B cell (primary cell): ENCODE measurements at regions not wholly inside any gene's neighbourhood (a gene's known extent, or its start where the extent isn't known, plus 50 kb on each side); places are given as distances from the start of the nearest gene placed in this dataset.

Experiments
- ATAC-seq: fragments of 200-7000 bp; cut with Tn5 transposase; one replicate; pipeline ENCODE4 v1.10.0; 2021; ENCODE audit warnings: low read depth, mild to moderate bottlenecking, moderate number of reproducible peaks, moderate library complexity
- CTCF ChIA-PET: fragments of 350-600 bp; sonication (Branson Sonifier 250); formaldehyde crosslinking; loops from one replicate; lab custom pipeline; 2021; ENCODE audit warnings: antibody characterized with exemption, inconsistent platforms; lab: Charles Lee
- POLR2A ChIA-PET: fragments of 350-600 bp; sonication (Branson Sonifier 250); formaldehyde crosslinking; loops from one replicate; lab custom pipeline; 2021; ENCODE audit warnings: antibody characterized with exemption; lab: Charles Lee
- DNase-seq: peaks from one replicate; pipeline ENCODE4 v3.0.0; 2013
- H2AFZ ChIP-seq: 2 replicates; pipeline ENCODE4 v1.6.1; 2012; ENCODE audit warnings: mild to moderate bottlenecking, low read depth, low read length; ENCODE audit not compliant: insufficient read depth, poor library complexity, severe bottlenecking
- H3K27ac ChIP-seq, 2 donors: 1 replicate in 1 of 2; 2 replicates in 1 of 2; pipeline ENCODE4 v1.5.1; 2012 to 2013; ENCODE audit warnings: low read length in 2 of 2, mild to moderate bottlenecking in 2 of 2, moderate library complexity in 1 of 2
- H3K27me3 ChIP-seq, 4 experiments: fragments of 200-600 bp in 1 of 4; sonication (generic) in 1 of 4; replicated peaks in 1 of 4; 1 replicate in 2 of 4; 2 replicates in 2 of 4; pipeline versions ENCODE4 v1.6.1 to v1.7.0; 2013 to 2016; ENCODE audit warnings: low read length in 3 of 4, mild to moderate bottlenecking in 2 of 4, mixed read lengths in 1 of 4, moderate library complexity in 1 of 4; ENCODE audit not compliant: insufficient read depth in 4 of 4, control insufficient read depth in 3 of 4; ENCODE audit errors: control extremely low read depth in 1 of 4
- H3K36me3 ChIP-seq, 2 experiments: replicated peaks in 1 of 2; 1 replicate in 1 of 2; 2 replicates in 1 of 2; pipeline versions ENCODE4 v1.6.1 to v1.7.1; 2013; ENCODE audit warnings: low read length in 1 of 2; ENCODE audit not compliant: insufficient read depth in 2 of 2, control insufficient read depth in 1 of 2; ENCODE audit errors: control extremely low read depth in 1 of 2, extremely low read depth in 1 of 2
- H3K4me1 ChIP-seq, 2 donors: fragments of 200-600 bp in 1 of 2; sonication (generic) in 1 of 2; 1 replicate in 1 of 2; 2 replicates in 1 of 2; pipeline versions ENCODE4 v1.5.1 to v1.6.1; 2013 to 2017; ENCODE audit warnings: low read length in 2 of 2; ENCODE audit not compliant: control insufficient read depth in 2 of 2, insufficient read depth in 2 of 2
- H3K4me2 ChIP-seq: replicated peaks from 2 replicates; pipeline ENCODE3; 2012; ENCODE audit warnings: mild to moderate bottlenecking, low read depth, low read length; ENCODE audit not compliant: poor library complexity, severe bottlenecking
- H3K4me3 ChIP-seq, 5 experiments: fragments of 200-600 bp in 1 of 5; sonication (generic) in 1 of 5; 1 replicate in 3 of 5; 2 replicates in 2 of 5; pipeline versions ENCODE4 v1.5.1 to v1.7.0; 2011 to 2016; ENCODE audit warnings: low read length in 4 of 5, mild to moderate bottlenecking in 4 of 5, low read depth in 2 of 5, control low read depth in 1 of 5, moderate library complexity in 1 of 5; ENCODE audit not compliant: insufficient read depth in 1 of 5; ENCODE audit errors: control extremely low read depth in 1 of 5, extremely low read depth in 1 of 5
- H3K79me2 ChIP-seq: fragments of 200-600 bp; sonication (generic); one replicate; pipeline ENCODE4 v1.6.0; 2016; ENCODE audit warnings: low read length; ENCODE audit not compliant: control insufficient read depth, insufficient read depth
- H3K9ac ChIP-seq: fragments of 200-600 bp; sonication (generic); 2 replicates; pipeline ENCODE4 v1.6.1; 2017; ENCODE audit warnings: mild to moderate bottlenecking, low read length, moderate library complexity
- H3K9me3 ChIP-seq, 3 donors: one replicate each; pipeline versions ENCODE4 v1.6.1 to v1.7.1; 2013; ENCODE audit warnings: low read length in 2 of 3; ENCODE audit not compliant: control insufficient read depth in 2 of 3, insufficient read depth in 1 of 3; ENCODE audit errors: control extremely low read depth in 1 of 3
- H4K20me1 ChIP-seq: 2 replicates; pipeline ENCODE4 v1.6.0; 2012; ENCODE audit warnings: mild to moderate bottlenecking, low read length; ENCODE audit not compliant: insufficient read depth, control insufficient read depth, poor library complexity, severe bottlenecking
- H3K27ac Mint-ChIP-seq: one replicate; pipeline ENCODE4 v1.8.0; 2021; ENCODE audit warnings: mixed read lengths
- H3K27me3 Mint-ChIP-seq: one replicate; pipeline ENCODE4 v1.8.0; 2021; ENCODE audit warnings: mixed read lengths
- H3K4me1 Mint-ChIP-seq: one replicate; pipeline ENCODE4 v1.8.0; 2021; ENCODE audit warnings: mixed read lengths
- H3K4me3 Mint-ChIP-seq: one replicate; pipeline ENCODE4 v1.8.0; 2021; ENCODE audit warnings: mixed read lengths
- H3K9me3 Mint-ChIP-seq: one replicate; pipeline ENCODE4 v1.8.0; 2022; ENCODE audit warnings: mixed read lengths; ENCODE audit not compliant: insufficient read depth
- CTCF ChIP-seq: fragments of 200-600 bp; IDR thresholded peaks from one replicate; pipeline ENCODE4 v1.8.0; 2022; ENCODE audit warnings: antibody characterized with exemption, mild to moderate bottlenecking
- EZH2 ChIP-seq: IDR thresholded peaks from 2 replicates; pipeline ENCODE4 v1.6.1; 2012; ENCODE audit warnings: borderline replicate concordance, low read depth, mild to moderate bottlenecking, moderate library complexity, low read length; ENCODE audit not compliant: insufficient read depth, poor library complexity, severe bottlenecking
- WGBS: methylation state at CpG from one replicate; pipeline ENCODE4 v1.1.5; 2013; ENCODE audit warnings: missing lambda C conversion rate; ENCODE audit not compliant: insufficient coverage; 5-methylcytosine and 5-hydroxymethylcytosine counted together
- intact Hi-C: fragments of 100-400 bp; cut with micrococcal nuclease; formaldehyde crosslinking; loops from one replicate; pipeline ENCODE4 v1.10.0; 2022

GRCh38 chr6:3510617-3511016 lies 53.8 kb upstream of the SLC22A23 start:
- H3K27me3 Mint-ChIP-seq: peaks cover 40% of the 10 kb centered on the region
- H3K27ac Mint-ChIP-seq: no peak overlapping the region
- CTCF ChIA-PET: interaction anchor here (1.4 to 1.8 kb wide), 2 partner anchors 229 to 231 kb away, joined by 4 to 5 read pairs; no protein-coding TSS in a partner anchor
- Histone ChIP-seq H4K20me1 (no peaks in the 10 kb centered on the region), H3K4me2 (no peak overlapping the region), H3K9ac (no peak overlapping the region), H3K36me3 (no peaks in the 10 kb centered on the region), H3K4me1 (no peaks in the 10 kb centered on the region), H3K4me3 (no peak overlapping the region), H3K79me2 (no peaks in the 10 kb centered on the region), H3K27me3 (peaks cover 0 to 6% (median 2%) of the 10 kb centered on the region in 4 experiments), H3K9me3 (no peaks in the 10 kb centered on the region), H2AFZ (no peak overlapping the region), H3K27ac (no peak overlapping the region)
- intact Hi-C loops: loop anchor here (1.0 kb wide), 1 partner anchor 231 kb away; no protein-coding TSS in a partner anchor
- H3K4me1 Mint-ChIP-seq: no peaks in the 10 kb centered on the region
- TF ChIP-seq CTCF (no peak), EZH2 (no peak)
- POLR2A ChIA-PET: no interaction called here
- WGBS: 88% methylated on average over 8 of the region's 8 CpGs
- no peak overlapping the region for H3K4me3 Mint-ChIP-seq
- DNase-seq (no peak), ATAC-seq (no peak)
- H3K9me3 Mint-ChIP-seq: no peaks in the 10 kb centered on the region

GRCh38 chr6:3510178-3510577 lies 53.3 kb upstream of the SLC22A23 start:
- no peaks in the 10 kb centered on the region for H3K9me3 ChIP-seq
- H3K4me2 ChIP-seq: no peak overlapping the region
- no peaks in the 10 kb centered on the region for H3K4me1 ChIP-seq
- no peak overlapping the region for H3K9ac ChIP-seq
- intact Hi-C loops: no loop called here
- no peaks in the 10 kb centered on the region for H3K79me2 ChIP-seq
- DNase-seq: no peak
- H3K27me3 Mint-ChIP-seq: peaks cover 40% of the 10 kb centered on the region
- H3K27me3 ChIP-seq: peaks cover 0 to 6% (median 2%) of the 10 kb centered on the region in 4 experiments
- no peaks in the 10 kb centered on the region for H3K9me3 Mint-ChIP-seq
- CTCF ChIA-PET: interaction anchor here (1.8 kb wide), 1 partner anchor 228 kb away, joined by 5 read pairs; no protein-coding TSS in a partner anchor
- WGBS: 40% methylated on average over 1 of the region's 1 CpG
- no peaks in the 10 kb centered on the region for H3K4me1 Mint-ChIP-seq
- H4K20me1 ChIP-seq: no peaks in the 10 kb centered on the region
- H3K27ac Mint-ChIP-seq: no peak overlapping the region
- H3K36me3 ChIP-seq: no peaks in the 10 kb centered on the region
- H3K4me3 ChIP-seq: no peak overlapping the region
- H3K27ac ChIP-seq: no peak overlapping the region
- no peak for ATAC-seq
- POLR2A ChIA-PET: no interaction called here
- H3K4me3 Mint-ChIP-seq: no peak overlapping the region
- H2AFZ ChIP-seq: no peak overlapping the region
- TF ChIP-seq EZH2 (no peak), CTCF (no peak)
